Spinal cord (tissue), 9 donors: ENCODE measurements at regions not wholly inside any gene's neighbourhood (a gene's known extent, or its start where the extent isn't known, plus 50 kb on each side); places are given as distances from the start of the nearest gene placed in this dataset.

Experiments
- DNase-seq, 6 donors: peaks; one replicate each; pipeline versions ENCODE4 v3.0.0 to v3.0.0-alpha.2; 2013 to 2015; ENCODE audit warnings: low spot score in 6 of 6, low read depth in 4 of 6
- H3K27ac ChIP-seq: one replicate; pipeline ENCODE4 v1.5.1; 2013; ENCODE audit warnings: low read depth, low read length, control low read depth
- H3K27me3 ChIP-seq: one replicate; pipeline ENCODE4 v1.6.1; 2013; ENCODE audit warnings: low read length; ENCODE audit not compliant: control insufficient read depth, insufficient read depth
- H3K36me3 ChIP-seq: one replicate; pipeline ENCODE4 v1.6.1; 2013; ENCODE audit warnings: low read length; ENCODE audit not compliant: control insufficient read depth, insufficient read depth
- H3K4me1 ChIP-seq: one replicate; pipeline ENCODE4 v1.6.1; 2013; ENCODE audit warnings: low read length; ENCODE audit not compliant: control insufficient read depth, insufficient read depth
- H3K4me3 ChIP-seq: one replicate; pipeline ENCODE4 v1.5.1; 2013; ENCODE audit warnings: low read depth, low read length, control low read depth
- H3K9me3 ChIP-seq: one replicate; pipeline ENCODE4 v1.6.1; 2013; ENCODE audit warnings: low read length; ENCODE audit not compliant: control insufficient read depth, insufficient read depth
- WGBS: methylation state at CpG from one replicate; pipeline ENCODE4 v1.1.5; 2013; ENCODE audit warnings: missing lambda C conversion rate; ENCODE audit not compliant: insufficient coverage; 5-methylcytosine and 5-hydroxymethylcytosine counted together
- donor health status: healthy.

DNA sequence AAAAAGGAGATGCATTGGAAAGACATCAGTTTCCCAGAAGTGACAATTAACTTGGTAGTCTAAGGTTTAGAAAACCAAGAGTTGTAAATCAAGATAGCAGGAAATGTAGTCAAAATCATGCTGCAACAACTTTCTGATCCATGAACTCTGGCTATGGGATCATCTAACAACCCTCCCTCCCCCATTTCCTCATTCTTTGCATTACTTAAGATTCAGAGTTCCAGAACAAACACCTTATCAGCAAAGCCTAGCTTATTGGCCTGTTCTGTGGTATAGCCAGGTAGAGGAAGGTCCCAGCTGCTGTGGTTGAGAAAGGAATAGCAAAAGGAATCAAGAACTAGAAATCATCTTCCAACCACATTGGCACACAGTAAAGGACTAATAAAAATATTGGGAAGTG lies 651.1 kb downstream of the METTL15 start:
- Histone ChIP-seq H3K4me1 (no peaks in the 10 kb centered on the region), H3K27ac (no peak overlapping the region), H3K27me3 (no peaks in the 10 kb centered on the region), H3K4me3 (no peak overlapping the region), H3K9me3 (no peaks in the 10 kb centered on the region), H3K36me3 (no peaks in the 10 kb centered on the region)
- DNase-seq, result no peak

DNA sequence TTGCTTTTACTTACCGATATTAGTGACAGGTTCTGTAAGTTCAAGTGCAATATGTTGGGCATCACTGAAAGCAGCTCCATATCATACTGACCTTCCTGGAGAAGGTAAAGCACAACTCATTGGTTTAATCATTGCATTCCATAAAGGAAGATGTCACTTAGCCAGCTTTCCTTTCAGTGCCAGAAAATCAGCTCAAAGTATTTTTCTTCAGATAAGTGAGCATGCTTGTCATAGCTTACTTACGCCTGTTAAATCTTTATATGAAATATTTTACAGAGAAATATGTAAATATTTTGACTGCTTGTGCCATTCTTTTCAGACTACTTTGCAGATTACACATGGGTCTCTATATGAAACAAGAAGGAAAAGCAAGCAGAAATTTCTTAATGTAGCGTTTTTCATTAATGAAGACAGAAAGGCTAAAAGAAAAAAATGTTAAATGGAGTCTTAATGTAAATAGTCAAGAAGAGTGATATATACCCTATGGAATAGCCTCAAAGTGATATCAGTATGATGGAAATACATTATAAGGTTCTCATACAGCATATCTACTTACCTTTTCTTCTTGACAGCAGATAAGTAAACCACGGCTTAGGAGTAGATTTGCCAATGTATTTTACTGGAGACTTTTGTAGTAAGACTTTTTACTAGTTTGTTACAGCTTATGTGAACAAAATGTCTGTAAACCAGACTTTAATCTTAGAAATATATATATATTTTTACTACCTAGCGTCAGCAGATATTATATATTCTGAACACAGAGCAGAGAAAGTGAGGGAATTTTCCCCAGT lies 649.7 kb downstream of the METTL15 start:
- no peak for DNase-seq
- no peak overlapping the region for H3K4me3 ChIP-seq
- no peaks in the 10 kb centered on the region for H3K36me3 ChIP-seq
- H3K27ac ChIP-seq, result no peak overlapping the region
- H3K27me3 ChIP-seq, result no peaks in the 10 kb centered on the region
- WGBS, result 100% methylated on average over 1 of the region's 5 CpGs
- no peaks in the 10 kb centered on the region for H3K4me1 ChIP-seq
- no peaks in the 10 kb centered on the region for H3K9me3 ChIP-seq

DNA sequence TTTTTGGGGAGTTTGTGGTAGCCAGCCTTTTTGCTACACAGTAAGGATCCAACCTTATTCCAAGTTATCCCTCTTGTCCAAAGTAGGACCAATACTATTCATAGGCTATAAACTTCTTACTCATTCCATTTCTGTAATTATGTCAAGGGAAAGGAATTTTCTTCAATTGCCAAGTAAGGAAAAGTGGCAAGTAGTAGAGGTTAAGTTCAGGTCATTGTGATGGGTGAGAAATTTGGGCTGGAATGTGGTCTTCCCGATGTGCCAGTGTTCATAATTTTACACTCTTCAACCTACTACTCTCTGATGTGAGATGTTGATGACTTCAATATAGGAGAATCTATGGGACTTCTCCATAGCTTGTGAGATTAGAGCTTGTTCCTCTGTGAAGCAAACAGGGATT lies 648.8 kb downstream of the METTL15 start:
- Histone ChIP-seq H3K4me1 (no peaks in the 10 kb centered on the region), H3K27ac (no peak overlapping the region), H3K27me3 (no peaks in the 10 kb centered on the region), H3K4me3 (no peak overlapping the region), H3K9me3 (no peaks in the 10 kb centered on the region), H3K36me3 (no peaks in the 10 kb centered on the region)
- no peak for DNase-seq
- no CpG with 5 or more reads among the region's 1 CpG for WGBS

DNA sequence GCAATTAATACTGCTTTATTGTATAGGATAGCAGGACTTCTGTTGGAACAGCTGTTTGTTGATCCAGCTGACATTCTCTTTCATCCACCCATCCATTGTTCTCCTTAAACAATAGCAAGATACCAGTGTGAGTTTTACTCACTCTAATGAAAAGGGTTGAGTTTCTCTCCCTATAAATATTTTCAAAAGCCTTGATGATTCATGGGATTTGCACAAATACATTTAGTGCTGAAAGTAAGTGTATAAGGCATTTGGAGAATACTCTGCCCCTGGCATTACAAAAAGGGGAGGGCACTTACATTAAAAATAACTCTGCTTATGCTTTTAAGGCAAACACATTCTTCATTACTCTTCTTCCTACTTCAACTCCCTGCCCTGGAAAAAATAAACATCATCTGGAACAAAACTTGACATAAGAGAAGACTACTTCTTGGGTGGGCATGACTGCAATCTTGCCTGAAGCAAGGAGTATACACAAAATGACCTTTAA lies 634.9 kb downstream of the METTL15 start:
- Histone ChIP-seq H3K4me3 (no peak overlapping the region), H3K36me3 (no peaks in the 10 kb centered on the region), H3K9me3 (no peaks in the 10 kb centered on the region), H3K4me1 (no peaks in the 10 kb centered on the region), H3K27me3 (no peaks in the 10 kb centered on the region), H3K27ac (no peak overlapping the region)
- no peak for DNase-seq

DNA sequence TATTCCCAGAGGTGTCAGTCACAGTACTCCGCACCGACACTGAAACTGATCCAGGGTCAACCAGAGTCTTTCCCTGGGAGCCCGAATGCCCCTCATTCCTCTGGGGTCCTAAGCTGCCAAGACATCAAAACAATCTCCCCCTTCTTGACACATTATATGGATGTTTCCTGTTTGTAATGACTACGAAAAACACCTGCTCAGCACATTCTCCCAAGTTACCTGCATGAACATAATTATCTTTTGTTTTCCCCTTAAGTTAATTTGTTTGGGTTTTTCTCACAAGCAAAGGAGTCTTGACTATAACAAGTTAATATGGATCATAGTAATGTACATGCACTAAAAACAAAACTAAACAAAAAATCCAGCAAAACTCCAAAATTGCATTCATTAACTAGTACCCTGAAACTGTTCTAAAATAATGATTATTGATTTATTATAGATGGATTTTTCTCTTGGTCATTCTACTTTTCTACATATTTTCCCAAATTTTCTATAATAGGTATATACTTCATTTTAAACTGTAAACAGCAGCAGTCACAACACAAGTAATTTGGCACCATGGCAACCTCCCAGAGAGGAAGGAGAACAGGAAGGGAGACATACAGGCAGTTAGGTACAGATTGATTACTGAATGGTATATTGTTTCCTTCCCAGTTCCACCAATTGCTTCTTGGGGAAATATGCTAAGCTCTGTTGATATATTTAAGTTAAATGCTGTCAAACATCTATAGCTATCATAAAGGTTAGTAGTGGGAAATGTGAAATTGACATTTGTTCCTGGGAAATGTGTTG lies 631.5 kb downstream of the METTL15 start:
- no peak overlapping the region for H3K27ac ChIP-seq
- H3K4me3 ChIP-seq, result no peak overlapping the region
- DNase-seq, result peak in 1 of 6 donors; percentile 22
- H3K9me3 ChIP-seq, result no peaks in the 10 kb centered on the region
- H3K36me3 ChIP-seq, result no peaks in the 10 kb centered on the region
- WGBS, result no CpG with 5 or more reads among the region's 4 CpGs
- no peaks in the 10 kb centered on the region for H3K27me3 ChIP-seq
- no peaks in the 10 kb centered on the region for H3K4me1 ChIP-seq

DNA sequence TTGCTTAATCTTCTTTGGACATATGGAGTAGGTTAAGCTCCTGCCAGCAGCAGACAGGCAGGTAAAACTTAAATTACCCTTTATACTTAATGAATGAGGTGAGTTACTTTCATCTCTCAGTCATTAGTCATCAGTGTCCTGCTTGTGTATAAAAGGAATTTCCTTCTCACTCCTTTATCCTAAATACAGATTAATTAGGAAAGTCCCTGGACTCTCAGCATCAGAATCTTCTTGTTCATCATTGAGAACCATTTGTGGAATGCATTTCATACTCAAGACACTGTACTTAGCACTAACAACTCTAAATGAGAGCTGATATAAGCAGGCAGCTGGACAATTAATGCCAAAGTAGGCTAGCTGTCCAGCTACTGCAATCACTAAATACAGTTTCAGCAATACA lies 630.4 kb downstream of the METTL15 start:
- no peaks in the 10 kb centered on the region for H3K36me3 ChIP-seq
- no peaks in the 10 kb centered on the region for H3K4me1 ChIP-seq
- H3K27ac ChIP-seq, result no peak overlapping the region
- DNase-seq, result no peak
- H3K27me3 ChIP-seq, result no peaks in the 10 kb centered on the region
- H3K9me3 ChIP-seq, result no peaks in the 10 kb centered on the region
- no peak overlapping the region for H3K4me3 ChIP-seq

DNA sequence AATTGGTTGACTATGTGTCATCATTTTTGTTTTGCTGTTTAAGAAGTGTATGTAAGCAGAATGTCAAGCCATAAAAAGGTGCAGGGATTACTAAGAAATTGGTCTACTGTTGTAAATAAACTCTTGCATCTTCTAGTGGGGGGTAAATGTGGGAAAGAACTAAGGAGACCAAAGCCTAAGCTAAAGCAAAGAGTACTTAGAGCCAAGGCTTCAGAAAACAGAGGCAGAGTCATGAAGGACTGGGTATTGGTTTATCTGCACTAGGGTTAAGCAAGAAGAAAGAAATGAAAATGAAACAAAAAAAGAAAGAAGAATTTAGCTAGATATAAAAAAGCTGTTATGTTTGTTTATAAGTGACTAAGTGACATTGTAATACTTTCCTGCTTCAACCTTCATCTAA lies 628.1 kb downstream of the METTL15 start:
- no peak for DNase-seq
- Histone ChIP-seq H3K27me3 (no peaks in the 10 kb centered on the region), H3K9me3 (no peaks in the 10 kb centered on the region), H3K4me3 (no peak overlapping the region), H3K27ac (no peak overlapping the region), H3K36me3 (no peaks in the 10 kb centered on the region), H3K4me1 (no peaks in the 10 kb centered on the region)

DNA sequence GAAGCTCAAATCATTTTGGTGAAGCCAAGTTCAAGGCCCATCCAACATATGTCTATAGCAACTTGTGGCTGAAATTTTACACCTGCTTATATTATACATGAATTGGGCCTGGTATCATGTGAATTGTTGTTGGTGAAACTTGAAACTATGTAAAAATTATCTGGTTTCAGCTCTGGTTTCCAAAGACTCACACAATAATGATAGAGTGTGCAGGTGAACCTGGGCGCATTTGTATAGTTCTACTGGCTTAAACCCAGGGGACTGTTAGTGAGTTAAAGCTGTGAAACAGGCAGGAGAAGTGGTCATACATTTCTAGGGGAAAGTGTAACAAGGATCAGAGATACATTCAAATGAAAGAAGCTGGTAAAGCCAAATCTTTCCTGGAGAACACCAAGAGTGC lies 627.3 kb downstream of the METTL15 start:
- 80% methylated on average over 1 of the region's 1 CpG for WGBS

DNA sequence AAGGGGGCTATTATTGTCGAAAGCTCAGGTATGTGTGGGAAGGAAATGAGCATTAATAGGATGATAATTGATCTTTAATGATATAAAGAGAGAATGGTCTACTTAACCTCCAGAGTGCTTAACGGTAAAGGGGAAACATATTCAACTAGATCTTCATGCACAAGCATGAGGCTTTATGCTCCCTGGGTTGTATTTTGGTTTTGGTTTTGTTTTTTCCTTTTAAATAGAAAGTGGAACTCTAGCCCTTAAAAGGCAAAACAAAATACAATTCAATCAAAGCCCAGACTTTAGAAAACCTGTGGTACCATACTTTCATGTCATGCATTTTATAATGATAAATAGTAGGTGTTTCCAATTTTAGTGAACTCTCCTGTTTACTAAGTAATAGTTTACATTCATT lies 622.7 kb downstream of the METTL15 start:
- H3K4me3 ChIP-seq, result no peak overlapping the region
- H3K9me3 ChIP-seq, result no peaks in the 10 kb centered on the region
- DNase-seq, result no peak
- H3K4me1 ChIP-seq, result no peaks in the 10 kb centered on the region
- H3K27me3 ChIP-seq, result no peaks in the 10 kb centered on the region
- no peaks in the 10 kb centered on the region for H3K36me3 ChIP-seq
- H3K27ac ChIP-seq, result no peak overlapping the region
- no CpG with 5 or more reads among the region's 2 CpGs for WGBS

More for the DNA sequence above, 627.3 kb downstream of the METTL15 start:
- no peaks in the 10 kb centered on the region for H3K36me3 ChIP-seq
- no peak overlapping the region for H3K27ac ChIP-seq
- DNase-seq, result no peak
- no peaks in the 10 kb centered on the region for H3K9me3 ChIP-seq
- H3K4me1 ChIP-seq, result no peaks in the 10 kb centered on the region
- H3K4me3 ChIP-seq, result no peak overlapping the region
- H3K27me3 ChIP-seq, result no peaks in the 10 kb centered on the region

DNA sequence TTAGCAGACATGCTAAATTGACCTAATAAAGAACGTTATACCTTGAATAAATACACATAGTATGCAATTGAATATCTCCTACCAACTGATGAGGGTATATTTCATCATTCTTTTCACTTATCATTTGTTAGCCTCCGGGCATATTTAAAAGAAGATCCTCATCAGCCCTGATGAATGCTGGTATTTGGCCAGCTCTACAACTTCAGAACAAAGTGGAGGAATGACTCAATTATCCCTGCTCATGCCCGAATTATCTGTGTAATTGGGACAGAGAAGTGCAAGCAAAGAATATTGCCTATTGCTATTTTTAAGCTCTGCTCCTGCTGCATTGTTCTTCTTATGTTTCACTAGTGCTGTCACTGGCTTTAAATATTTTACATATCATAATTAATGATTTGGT lies 622.1 kb downstream of the METTL15 start:
- Histone ChIP-seq H3K27me3 (no peaks in the 10 kb centered on the region), H3K4me3 (no peak overlapping the region), H3K27ac (no peak overlapping the region), H3K9me3 (no peaks in the 10 kb centered on the region), H3K4me1 (no peaks in the 10 kb centered on the region), H3K36me3 (no peaks in the 10 kb centered on the region)
- no peak for DNase-seq
- no CpG with 5 or more reads among the region's 3 CpGs for WGBS
